Natural killer cell (primary cell): ENCODE measurements at regions not wholly inside any gene's neighbourhood (a gene's known extent, or its start where the extent isn't known, plus 50 kb on each side); places are given as distances from the start of the nearest gene placed in this dataset.

ENCODE experiments used
- ATAC-seq, 3 donors: fragments of 150-1000 bp in 2 of 3; fragments of 200-7000 bp in 1 of 3; cut with Tn5 transposase; 1 replicate in 1 of 3; 2 replicates in 2 of 3; pipeline ENCODE4 v1.10.0; 2021; ENCODE audit warnings: mild to moderate bottlenecking in 2 of 3, moderate library complexity in 2 of 3
- DNase-seq, 2 donors: peaks; one replicate each; pipeline versions ENCODE4 v3.0.0 to v3.0.0-alpha.2; 2013 to 2021; ENCODE audit warnings: mixed read lengths in 1 of 2
- H3K27ac ChIP-seq: one replicate; pipeline ENCODE4 v1.5.1; 2013; ENCODE audit warnings: mild to moderate bottlenecking, low read length
- H3K27me3 ChIP-seq: one replicate; pipeline ENCODE4 v1.6.1; 2013; ENCODE audit warnings: low read length; ENCODE audit not compliant: control insufficient read depth, insufficient read depth
- H3K36me3 ChIP-seq: one replicate; pipeline ENCODE4 v1.6.1; 2013; ENCODE audit warnings: low read length; ENCODE audit not compliant: control insufficient read depth, insufficient read depth
- H3K4me1 ChIP-seq: one replicate; pipeline ENCODE4 v1.6.1; 2013; ENCODE audit warnings: low read length; ENCODE audit not compliant: control insufficient read depth, insufficient read depth
- H3K4me3 ChIP-seq: one replicate; pipeline ENCODE4 v1.5.1; 2013; ENCODE audit warnings: low read length
- H3K9me3 ChIP-seq: one replicate; pipeline ENCODE4 v1.6.1; 2013; ENCODE audit warnings: low read length; ENCODE audit not compliant: control insufficient read depth, insufficient read depth
- H3K27ac Mint-ChIP-seq, 2 donors: one replicate each; pipeline ENCODE4 v1.8.0; 2022; ENCODE audit warnings: mild to moderate bottlenecking in 2 of 2, mixed read lengths in 2 of 2, moderate library complexity in 1 of 2
- H3K27me3 Mint-ChIP-seq, 2 donors: one replicate each; pipeline ENCODE4 v1.8.0; 2022; ENCODE audit warnings: low read depth in 2 of 2, mixed read lengths in 2 of 2
- H3K36me3 Mint-ChIP-seq: one replicate; pipeline ENCODE4 v1.8.0; 2022; ENCODE audit warnings: mixed read lengths
- H3K4me1 Mint-ChIP-seq, 2 donors: one replicate each; pipeline ENCODE4 v1.8.0; 2022; ENCODE audit warnings: mixed read lengths in 2 of 2
- H3K4me3 Mint-ChIP-seq: one replicate; pipeline ENCODE4 v1.8.0; 2022; ENCODE audit warnings: mild to moderate bottlenecking, moderate library complexity, mixed read lengths
- H3K9me3 Mint-ChIP-seq, 2 donors: one replicate each; pipeline ENCODE4 v1.8.0; 2022; ENCODE audit warnings: mixed read lengths in 2 of 2
- WGBS: methylation state at CpG from one replicate; pipeline ENCODE4 v1.1.7; 2013; ENCODE audit warnings: missing lambda C conversion rate; ENCODE audit not compliant: insufficient coverage; 5-methylcytosine and 5-hydroxymethylcytosine counted together
- intact Hi-C: fragments of 100-400 bp; cut with micrococcal nuclease; formaldehyde crosslinking; loops from one replicate; pipeline ENCODE4 v1.14.2; 2022
- TF ChIP-seq, protein P1 (sequence below): fragments of 200-600 bp; IDR thresholded peaks from one replicate; pipeline ENCODE4 v1.8.0; 2022; ENCODE audit warnings: antibody characterized with exemption

- ATAC-seq (no peak), DNase-seq (no peak)
- intact Hi-C loops, result no loop called here
- Mint-ChIP-seq H3K36me3 (no peaks in the 10 kb centered on the region), H3K9me3 (peaks cover 8 to 19% of the 10 kb centered on the region in 2 donors), H3K27ac (no peak overlapping the region), H3K4me3 (no peak overlapping the region), H3K4me1 (no peaks in the 10 kb centered on the region), H3K27me3 (no peaks in the 10 kb centered on the region)
- no peaks in the 10 kb centered on the region for H3K36me3 ChIP-seq
- 98% methylated on average over 2 of the region's 2 CpGs for WGBS
- no peak overlapping the region for H3K4me3 ChIP-seq
- no peaks in the 10 kb centered on the region for H3K4me1 ChIP-seq
- no peaks in the 10 kb centered on the region for H3K9me3 ChIP-seq
- no peak overlapping the region for H3K27ac ChIP-seq
- TF ChIP-seq, protein P1, sequence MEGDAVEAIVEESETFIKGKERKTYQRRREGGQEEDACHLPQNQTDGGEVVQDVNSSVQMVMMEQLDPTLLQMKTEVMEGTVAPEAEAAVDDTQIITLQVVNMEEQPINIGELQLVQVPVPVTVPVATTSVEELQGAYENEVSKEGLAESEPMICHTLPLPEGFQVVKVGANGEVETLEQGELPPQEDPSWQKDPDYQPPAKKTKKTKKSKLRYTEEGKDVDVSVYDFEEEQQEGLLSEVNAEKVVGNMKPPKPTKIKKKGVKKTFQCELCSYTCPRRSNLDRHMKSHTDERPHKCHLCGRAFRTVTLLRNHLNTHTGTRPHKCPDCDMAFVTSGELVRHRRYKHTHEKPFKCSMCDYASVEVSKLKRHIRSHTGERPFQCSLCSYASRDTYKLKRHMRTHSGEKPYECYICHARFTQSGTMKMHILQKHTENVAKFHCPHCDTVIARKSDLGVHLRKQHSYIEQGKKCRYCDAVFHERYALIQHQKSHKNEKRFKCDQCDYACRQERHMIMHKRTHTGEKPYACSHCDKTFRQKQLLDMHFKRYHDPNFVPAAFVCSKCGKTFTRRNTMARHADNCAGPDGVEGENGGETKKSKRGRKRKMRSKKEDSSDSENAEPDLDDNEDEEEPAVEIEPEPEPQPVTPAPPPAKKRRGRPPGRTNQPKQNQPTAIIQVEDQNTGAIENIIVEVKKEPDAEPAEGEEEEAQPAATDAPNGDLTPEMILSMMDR, result no peak
- no peaks in the 10 kb centered on the region for H3K27me3 ChIP-seq
These were observed 185.5 kb downstream of the TEX13C start for GRCh38 chrX:125505207-125505606.

DNA sequence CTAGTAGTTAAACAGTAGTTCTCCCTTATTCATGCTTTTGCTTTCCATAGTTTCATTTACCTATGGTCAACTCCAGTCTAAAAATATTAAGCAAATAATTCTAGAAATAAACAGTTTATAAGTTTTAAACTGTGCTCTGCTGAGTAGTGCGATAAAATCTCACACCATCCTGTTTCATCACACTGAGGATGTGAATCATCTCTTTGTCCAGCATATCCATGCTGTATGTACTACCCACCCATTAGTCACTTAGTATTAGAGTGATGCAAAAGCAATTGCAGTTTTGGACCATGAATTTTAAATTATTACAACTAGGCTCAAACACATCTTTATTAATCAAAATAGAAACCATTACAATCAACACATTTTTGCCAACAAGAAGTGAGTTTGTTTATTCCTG lies 187.4 kb downstream of the TEX13C start:
- intact Hi-C loops, result no loop called here
- H3K27ac Mint-ChIP-seq, result no peak overlapping the region

DNA sequence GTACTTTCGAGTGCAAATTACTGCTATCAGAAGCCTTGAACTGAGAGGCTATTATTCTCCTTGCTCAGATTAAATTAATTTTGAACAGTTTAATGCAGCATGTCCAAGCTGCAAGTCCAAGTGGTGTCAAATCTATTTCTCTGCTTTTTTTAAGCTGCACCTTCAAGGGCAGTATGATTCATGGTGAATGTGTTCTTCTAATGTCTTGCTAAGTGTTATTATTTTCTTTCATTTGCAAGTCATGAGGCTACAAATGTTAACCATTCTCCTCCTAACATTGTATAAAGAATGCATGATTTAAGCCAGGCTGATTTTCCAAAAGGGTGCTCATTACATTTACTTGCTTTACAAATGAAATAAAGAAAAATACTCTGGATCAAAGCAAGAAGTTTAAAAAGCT lies 200.4 kb downstream of the TEX13C start:
- TF ChIP-seq, protein P1, result no peak
- Mint-ChIP-seq H3K27ac (no peak overlapping the region), H3K9me3 (peaks cover 0 to 7% of the 10 kb centered on the region in 2 donors), H3K36me3 (no peaks in the 10 kb centered on the region), H3K4me1 (no peaks in the 10 kb centered on the region), H3K27me3 (no peaks in the 10 kb centered on the region), H3K4me3 (no peak overlapping the region)
- Histone ChIP-seq H3K27me3 (no peaks in the 10 kb centered on the region), H3K9me3 (no peaks in the 10 kb centered on the region), H3K4me1 (no peaks in the 10 kb centered on the region), H3K4me3 (no peak overlapping the region), H3K36me3 (no peaks in the 10 kb centered on the region), H3K27ac (no peak overlapping the region)
- ATAC-seq, result no peak
- intact Hi-C loops, result no loop called here
- DNase-seq, result no peak
- WGBS, result 90% methylated on average over 1 of the region's 1 CpG

More for the DNA sequence above, 187.4 kb downstream of the TEX13C start:
- no peaks in the 10 kb centered on the region for H3K4me1 Mint-ChIP-seq
- no peaks in the 10 kb centered on the region for H3K27me3 Mint-ChIP-seq
- Histone ChIP-seq H3K4me1 (no peaks in the 10 kb centered on the region), H3K4me3 (no peak overlapping the region), H3K9me3 (no peaks in the 10 kb centered on the region), H3K27ac (no peak overlapping the region), H3K36me3 (no peaks in the 10 kb centered on the region), H3K27me3 (no peaks in the 10 kb centered on the region)
- no CpG with 5 or more reads among the region's 1 CpG for WGBS
- no peaks in the 10 kb centered on the region for H3K36me3 Mint-ChIP-seq
- DNase-seq, result no peak
- no peak for ATAC-seq
- no peak overlapping the region for H3K4me3 Mint-ChIP-seq
- peaks cover 6 to 11% of the 10 kb centered on the region in 2 donors for H3K9me3 Mint-ChIP-seq
- TF ChIP-seq, protein P1, result no peak

- ATAC-seq (no peak), DNase-seq (no peak)
- no peaks in the 10 kb centered on the region for H3K27me3 ChIP-seq
- H3K27me3 Mint-ChIP-seq, result no peaks in the 10 kb centered on the region
- no peaks in the 10 kb centered on the region for H3K36me3 ChIP-seq
- no peak overlapping the region for H3K27ac ChIP-seq
- no peaks in the 10 kb centered on the region for H3K9me3 ChIP-seq
- H3K4me3 Mint-ChIP-seq, result no peak overlapping the region
- WGBS, result 81% methylated on average over 2 of the region's 2 CpGs
- no peaks in the 10 kb centered on the region for H3K36me3 Mint-ChIP-seq
- intact Hi-C loops, result no loop called here
- H3K9me3 Mint-ChIP-seq, result peaks cover 0 to 10% of the 10 kb centered on the region in 2 donors
- H3K4me3 ChIP-seq, result no peak overlapping the region
- no peaks in the 10 kb centered on the region for H3K4me1 Mint-ChIP-seq
- no peaks in the 10 kb centered on the region for H3K4me1 ChIP-seq
- no peak overlapping the region for H3K27ac Mint-ChIP-seq
- TF ChIP-seq, protein P1, result no peak
These were observed 203.1 kb downstream of the TEX13C start for GRCh38 chrX:125522752-125523151.
